HL-60/S4 treated with retinoic acid at 250 ng/mL for 4 days and 3 days (cell line): ENCODE measurements at regions not wholly inside any gene's neighbourhood (a gene's known extent, or its start where the extent isn't known, plus 50 kb on each side); places are given as distances from the start of the nearest gene placed in this dataset.
"Not testable (repeated sequence)": the region's sequence is repeated elsewhere in the genome, so short reads cannot be mapped to it uniquely, and the experiment has no call there.

Source experiments
- in situ Hi-C: fragments of 300-500 bp; cut with MboI; formaldehyde crosslinking; loops from 2 replicates; pipeline ENCODE4 v1.7.0; 2022; ENCODE audit warnings: low sequenced_read_pairs

DNA sequence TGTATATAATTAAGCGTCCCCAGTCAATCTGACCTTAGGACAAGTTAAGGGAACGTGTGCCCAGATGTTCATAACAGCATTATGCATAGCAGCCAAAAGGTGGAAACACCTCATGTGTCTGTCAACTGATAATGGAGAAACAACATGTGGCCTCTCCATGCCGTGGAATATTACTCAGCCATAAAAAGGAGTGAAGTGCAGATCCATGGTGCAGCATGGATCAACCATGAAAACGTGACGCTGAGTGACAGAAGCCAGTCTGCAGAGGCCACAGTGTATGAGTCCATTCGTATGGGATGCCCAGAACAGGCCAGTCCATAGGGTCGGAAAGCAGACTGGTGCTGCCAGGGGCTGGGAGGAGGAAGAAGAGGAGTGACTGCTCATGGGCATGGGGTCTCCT lies 161.0 kb upstream of the CIBAR2 start:
- in situ Hi-C loops, result no loop called here

DNA sequence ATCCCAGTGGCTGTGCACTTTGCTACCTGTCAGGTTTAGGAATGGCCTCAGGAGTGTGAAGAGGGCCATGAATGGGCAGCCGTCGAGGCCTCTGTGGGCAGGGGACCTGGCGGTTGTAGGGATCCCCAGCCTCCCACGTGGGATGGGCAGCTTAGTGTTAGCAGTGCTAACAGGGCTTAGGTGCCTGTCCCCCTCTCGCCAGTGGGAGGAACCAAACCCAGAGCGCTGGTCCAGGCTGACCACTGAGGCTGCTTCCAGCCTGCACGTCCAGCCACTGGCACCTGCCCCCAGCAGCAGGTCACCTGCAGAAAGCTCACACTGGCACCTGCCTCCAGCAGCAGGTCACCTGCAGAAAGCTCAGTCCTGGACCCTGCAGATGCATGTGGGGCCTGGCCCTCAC lies 162.2 kb upstream of the CIBAR2 start:
- in situ Hi-C loops, result no loop called here

- in situ Hi-C loops, result no loop called here
These were observed 162.7 kb upstream of the CIBAR2 start for GRCh38 chr16:85274924-85275323.

DNA sequence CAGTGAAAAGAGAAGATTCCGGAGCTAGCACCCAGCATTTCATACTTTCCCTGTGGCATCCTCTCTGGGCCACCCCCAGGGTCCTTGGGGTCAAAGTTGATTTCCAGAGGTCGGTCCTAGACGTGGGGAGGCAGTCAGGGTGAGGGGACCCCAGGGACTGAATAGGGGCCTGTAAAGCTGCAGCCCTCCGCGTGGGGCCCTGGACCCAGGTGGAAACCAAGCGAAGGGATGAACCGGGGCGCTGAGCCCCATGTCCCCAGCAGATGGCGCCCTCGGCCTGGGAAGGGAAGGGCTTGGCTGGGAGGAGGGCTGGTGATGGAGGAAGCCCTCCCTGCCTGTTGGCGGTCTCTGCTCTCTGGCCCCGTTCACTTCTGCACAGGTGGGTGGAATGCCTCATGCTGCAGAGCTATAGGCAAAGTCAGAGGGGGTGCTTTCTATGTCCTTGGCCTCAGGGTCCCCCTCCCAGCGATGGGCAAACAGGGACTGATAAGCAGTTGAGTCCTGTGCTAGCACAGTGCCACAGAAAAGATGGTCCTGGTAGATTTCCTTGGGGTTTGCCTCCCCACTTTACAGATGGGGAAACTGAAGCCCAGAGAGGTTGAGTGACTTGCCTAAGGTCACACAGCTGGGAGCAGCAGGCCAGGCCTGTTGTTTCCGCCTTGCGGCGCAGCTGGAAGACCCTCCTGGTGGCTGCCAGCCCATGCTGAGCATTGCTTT lies 163.4 kb upstream of the CIBAR2 start:
- in situ Hi-C loops, result no loop called here

DNA sequence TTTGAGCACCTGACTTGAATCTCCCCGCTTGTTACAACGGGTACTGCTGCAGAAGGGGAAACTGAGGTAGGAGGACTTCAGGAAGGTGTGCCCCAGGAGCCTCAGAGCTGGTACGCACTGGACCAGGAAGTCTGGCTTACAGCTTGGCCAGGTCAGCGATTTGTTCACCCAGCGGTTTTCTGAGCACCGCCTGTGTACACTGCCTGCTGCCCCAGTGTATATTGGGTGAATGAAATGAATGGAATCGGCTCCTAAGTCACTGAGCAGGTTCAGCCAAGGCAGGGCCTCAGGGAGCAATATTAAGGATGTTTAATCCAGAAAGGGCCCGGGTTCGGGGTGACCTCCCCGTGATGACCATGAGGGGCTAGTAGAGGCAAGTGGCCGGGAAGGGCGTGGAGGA lies 164.0 kb upstream of the CIBAR2 start:
- in situ Hi-C loops, result no loop called here

GRCh38 chr16:85276721-85277120 lies 164.4 kb upstream of the CIBAR2 start:
- in situ Hi-C loops, result no loop called here

DNA sequence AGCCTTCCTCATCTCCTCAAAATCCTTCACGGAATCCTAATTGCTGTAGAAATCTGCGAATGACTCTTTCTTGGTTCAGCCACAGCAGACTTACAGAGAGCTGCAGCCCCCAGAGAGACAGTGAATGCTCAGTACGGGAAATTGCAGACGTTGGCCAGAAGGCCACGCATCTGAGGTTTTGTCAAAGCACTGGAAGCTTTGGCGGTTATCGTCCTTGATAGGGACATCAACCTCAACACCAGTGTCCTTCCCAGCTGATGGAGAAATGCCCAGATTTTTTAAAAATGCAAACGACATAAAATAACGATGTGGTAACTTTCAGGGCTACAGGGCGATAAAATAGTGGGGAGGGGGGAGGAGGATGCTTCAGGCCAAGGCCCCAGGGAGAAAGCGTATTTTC lies 166.6 kb upstream of the CIBAR2 start:
- in situ Hi-C loops, result no loop called here

GRCh38 chr16:85279402-85279801 lies 167.1 kb upstream of the CIBAR2 start:
- in situ Hi-C loops, result no loop called here

- in situ Hi-C loops, result no loop called here
These were observed 167.7 kb upstream of the CIBAR2 start for GRCh38 chr16:85279825-85280545.

DNA sequence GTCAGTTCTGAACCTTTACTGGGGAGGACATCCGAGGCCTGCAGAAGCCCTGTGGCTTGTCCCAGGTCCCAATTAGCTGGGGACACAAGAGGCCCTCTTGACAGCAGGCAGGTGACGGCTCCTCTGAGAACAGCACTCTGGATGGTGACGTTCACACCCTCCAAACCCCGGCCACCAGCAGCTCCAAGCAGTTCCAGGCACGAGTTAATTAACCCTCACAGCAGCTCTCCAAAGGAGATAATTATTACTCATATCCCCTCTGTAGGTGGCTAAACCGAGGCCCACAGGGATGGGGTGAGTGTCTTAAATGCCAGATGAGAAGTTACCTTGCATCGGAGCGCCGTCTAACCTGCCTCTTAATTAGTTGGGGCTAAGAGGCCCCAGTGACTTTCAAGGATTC lies 168.9 kb upstream of the CIBAR2 start:
- in situ Hi-C loops, result no loop called here

GRCh38 chr16:85282842-85283241 lies 170.6 kb upstream of the CIBAR2 start:
- in situ Hi-C loops, result no loop called here

DNA sequence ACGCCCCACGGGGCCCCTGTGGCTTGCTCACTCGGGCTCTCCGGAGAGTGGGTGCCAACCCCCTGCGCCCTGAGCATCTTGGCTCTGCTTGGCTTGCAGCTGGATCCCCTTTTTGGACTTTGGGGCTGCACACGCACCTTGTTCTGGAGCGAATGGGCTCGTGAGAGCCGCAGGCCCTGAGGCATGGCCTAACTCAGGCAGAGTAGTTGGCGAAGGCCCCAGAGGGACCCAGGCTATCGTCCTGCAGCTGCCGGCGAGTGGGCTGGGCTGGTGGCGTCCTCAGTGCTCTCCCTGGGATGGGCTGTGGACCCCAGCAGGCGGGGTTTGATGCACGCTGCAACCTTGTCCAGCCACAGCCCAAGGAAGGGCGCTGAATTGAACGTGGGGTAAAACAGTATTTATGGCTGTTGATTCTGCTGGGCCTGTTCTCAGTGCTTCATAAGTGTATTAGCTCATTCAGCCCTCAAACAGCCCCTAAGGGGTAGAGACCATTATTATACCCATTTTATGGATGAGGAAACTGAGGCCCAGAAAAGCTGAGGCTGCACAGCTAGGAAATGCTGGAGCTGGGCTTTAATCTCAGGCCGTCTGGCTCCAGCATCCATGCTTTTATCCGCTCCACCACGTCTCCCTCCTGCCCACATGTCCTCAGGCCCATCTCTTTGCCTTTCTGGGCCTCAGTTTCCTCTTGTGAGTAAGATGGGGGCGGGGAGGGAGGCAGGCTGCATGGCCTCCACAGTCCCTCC lies 171.2 kb upstream of the CIBAR2 start:
- in situ Hi-C loops, result no loop called here

- in situ Hi-C loops, result no loop called here
These were observed 172.0 kb upstream of the CIBAR2 start for GRCh38 chr16:85284141-85284817.

- in situ Hi-C loops, result no loop called here
These were observed 173.4 kb upstream of the CIBAR2 start for GRCh38 chr16:85285681-85286065.

DNA sequence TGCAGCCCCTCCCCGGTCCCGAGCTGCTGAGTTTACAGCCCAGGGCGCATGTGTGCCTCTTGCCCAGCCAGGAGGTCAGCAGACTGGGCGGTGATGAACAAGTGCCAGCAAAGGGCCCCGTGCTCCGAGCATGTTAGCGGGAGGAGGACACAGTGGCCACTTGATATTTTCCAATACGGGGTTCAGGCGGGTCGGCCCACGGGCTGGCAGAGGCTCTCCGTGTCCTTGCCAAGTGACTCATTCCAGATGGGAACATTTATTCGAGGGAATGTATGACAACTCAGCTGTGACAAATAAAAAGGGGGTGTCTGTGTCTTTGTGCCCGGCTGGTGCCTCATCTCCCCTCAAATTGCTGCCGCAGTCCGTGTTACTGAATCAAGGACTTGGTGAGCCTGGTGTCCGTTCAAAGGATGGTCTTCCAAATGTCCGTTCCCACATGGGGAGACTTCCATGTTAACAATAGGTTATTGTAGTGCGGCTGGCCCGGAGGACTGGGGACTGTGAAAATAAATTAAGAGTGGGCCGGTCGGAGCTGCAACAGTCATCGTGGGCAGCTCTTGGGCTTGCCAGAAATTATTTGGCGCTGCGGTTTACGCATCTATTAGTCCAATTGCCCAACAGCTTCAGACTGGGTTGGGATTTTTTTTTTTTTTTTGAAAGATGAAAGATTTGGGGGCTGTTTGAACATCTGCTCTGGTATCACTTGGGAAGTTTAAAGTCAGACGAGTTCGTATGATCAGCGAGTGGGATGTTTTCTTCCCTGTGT lies 174.0 kb upstream of the CIBAR2 start:
- in situ Hi-C loops, result no loop called here

DNA sequence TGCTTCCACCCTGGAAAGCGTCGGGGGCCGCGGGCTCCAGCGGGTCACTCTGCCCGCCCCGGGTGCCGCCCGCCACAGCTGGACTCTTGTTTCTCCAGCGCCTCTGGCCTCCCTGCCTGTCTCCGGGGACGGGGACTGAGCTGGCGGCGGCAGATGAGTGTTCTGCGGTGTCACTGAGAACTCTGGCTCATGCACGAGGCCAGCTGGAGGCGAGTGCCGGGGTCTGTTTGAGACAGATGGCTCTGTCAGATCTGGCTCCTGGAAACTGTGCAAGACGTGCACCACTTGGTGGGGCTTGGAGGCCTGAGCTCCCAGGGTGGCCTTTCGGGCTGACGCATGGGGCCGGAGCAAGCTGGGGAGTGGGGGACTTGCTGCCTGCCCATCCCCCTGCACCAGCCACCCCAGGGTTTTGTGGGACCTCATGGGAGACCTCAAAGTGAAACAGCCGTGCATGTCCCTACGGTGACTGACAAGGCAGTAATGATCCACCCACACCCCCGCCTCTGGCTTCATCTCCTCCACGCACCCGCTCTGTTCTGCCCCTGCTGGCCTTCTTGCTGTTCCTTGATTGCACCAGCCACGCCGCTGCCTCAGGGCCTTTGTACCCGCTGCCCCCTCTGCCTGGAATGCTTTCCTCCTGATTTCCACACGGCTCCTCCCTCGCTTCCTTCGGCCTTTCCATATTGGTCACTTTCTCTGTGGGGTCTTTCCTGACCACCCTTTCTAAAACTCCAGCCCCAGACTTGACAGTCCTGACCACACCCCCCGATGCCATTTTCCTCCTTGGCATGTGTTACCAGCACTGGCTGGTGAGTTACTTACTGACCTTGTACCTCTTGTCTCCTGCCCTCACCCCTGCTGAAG lies 174.9 kb upstream of the CIBAR2 start:
- in situ Hi-C loops, result no loop called here

DNA sequence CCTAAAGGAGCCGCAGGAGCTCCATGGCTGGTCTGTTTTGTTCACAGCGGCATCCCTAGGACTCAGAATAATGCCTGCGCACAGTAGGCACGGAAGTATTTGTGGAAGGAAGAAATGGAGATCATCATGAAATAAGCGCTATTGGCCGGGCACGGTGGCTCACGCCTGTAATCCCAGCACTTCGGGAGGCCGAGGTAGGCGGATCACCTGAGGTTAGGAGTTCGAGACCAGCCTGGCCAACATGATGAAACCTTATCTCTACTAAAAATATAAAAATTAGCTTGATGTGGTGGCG lies 175.5 kb upstream of the CIBAR2 start:
- in situ Hi-C loops, result not testable (repeated sequence)

GRCh38 chr16:85288341-85288868 lies 176.1 kb upstream of the CIBAR2 start:
- in situ Hi-C loops, result no loop called here

DNA sequence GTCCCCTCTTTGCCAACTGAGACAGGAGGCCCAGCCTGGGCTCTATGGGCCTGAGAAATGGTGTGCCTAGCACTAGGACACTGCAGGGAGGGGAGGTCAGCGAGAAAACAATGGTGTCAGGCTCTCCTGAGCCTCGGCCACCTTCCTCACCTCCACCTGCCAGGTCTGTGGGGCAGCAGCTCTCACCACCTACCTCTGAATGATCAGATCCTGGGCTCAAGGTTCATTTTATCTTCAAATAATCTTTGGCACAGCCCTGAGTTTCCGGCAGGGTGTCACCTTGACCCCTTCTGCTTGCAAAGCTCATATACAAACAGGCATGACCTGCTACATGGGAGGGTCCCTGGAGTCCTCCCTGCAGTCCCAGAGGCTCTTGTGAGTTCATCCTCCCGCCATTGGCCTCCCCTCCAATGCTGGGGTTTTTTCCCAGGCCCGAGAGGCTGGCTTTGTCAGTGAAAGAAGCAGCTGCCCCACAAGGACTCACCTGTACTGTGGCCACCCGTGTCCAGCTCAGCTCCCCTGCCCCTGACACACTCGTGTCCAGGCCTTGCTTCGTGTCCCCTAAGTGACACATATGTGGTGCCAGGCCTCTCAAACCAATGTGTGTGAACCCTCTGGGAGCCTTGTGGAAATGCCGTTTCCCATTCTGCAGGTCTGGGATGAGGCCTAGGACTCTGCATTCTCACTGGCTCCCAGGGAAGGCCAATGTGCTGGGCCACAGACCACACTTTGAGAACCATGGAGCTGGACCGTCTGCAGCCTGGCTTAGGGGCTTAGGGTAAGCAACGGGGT lies 176.8 kb upstream of the CIBAR2 start:
- in situ Hi-C loops, result no loop called here
